Anterior cingulate cortex (tissue), 58 donors: ENCODE measurements at regions not wholly inside any gene's neighbourhood (a gene's known extent, or its start where the extent isn't known, plus 50 kb on each side); places are given as distances from the start of the nearest gene placed in this dataset.

Experiments
- DNase-seq, 58 donors: peaks; one replicate each; lab custom pipeline; 2025; lab: John Stamatoyannopoulos, UW

DNA sequence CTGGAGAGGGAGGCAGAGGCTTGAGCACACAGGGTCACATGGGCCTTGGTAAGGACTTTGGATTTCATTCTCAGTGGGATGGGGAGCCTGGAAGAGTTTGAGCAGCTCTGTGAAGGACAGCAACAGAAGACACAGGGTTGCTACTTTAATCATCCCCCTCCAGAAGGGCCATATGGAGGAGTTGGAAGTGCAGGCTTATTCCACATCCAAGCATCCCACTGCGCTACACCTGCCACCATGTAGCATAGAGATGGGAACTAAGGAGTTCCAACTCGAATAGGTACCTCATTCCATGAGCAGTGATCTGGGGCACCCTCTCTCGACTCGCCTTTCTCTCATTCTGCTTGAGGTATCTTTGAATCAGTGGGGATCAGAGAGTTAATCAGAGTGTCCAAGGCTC lies 54.0 kb upstream of the CTTNBP2NL start:
- DNase-seq: no peak

DNA sequence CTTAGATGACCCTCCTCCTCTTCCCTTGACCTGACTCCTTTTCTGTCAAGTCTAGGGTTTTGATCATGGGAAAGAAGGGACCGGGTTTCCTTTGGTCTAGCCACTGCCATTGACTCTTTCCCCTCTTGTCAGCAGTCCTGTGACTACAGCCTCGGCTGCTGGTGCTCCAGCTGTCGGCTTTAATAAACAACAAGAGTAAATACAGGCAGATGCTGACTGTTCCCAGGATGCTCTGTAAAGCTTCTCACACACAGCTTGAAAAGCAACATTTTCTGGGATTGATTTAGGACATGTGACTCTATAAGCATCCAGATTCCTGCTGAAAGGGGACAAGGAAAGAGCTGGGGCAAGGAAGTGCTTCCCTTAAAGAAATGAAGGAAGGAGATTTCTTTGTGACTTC lies 53.5 kb upstream of the CTTNBP2NL start:
- no peak for DNase-seq

DNA sequence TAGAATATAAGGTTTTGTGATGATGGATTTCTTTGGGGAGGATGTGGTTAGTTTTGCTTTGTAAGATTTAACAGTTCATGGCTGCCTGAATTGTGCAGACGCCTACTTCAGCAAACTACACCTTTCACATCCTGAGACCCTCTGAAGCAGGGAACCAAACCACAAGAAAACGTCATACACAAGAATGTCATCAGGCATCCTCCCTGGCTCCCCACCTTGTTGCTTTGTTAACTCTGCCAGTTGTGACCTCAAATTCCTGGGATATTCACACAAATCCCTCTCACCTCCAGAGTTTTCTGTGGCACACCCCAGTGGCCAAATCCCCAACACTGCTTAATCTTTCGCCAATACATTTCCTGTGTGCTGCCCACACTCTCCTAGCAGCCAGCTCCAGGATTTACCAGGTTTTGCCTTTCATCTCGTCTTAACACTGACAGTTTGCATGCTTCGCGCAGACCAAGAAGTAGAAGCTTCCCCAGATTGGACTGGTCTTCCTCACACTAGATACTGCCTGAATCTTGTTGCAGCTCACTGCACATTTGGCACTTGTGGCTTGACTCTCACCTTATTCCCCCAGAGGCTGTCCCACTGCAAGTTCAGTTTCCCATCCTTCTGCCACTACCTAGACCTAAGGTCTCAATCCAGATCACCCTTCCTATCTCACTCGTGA lies 51.1 kb upstream of the CTTNBP2NL start:
- DNase-seq: no peak
